IPS-18c (cell line): ENCODE measurements at regions not wholly inside any gene's neighbourhood (a gene's known extent, or its start where the extent isn't known, plus 50 kb on each side); places are given as distances from the start of the nearest gene placed in this dataset.

Source experiments
- H3K4me3 ChIP-seq: 2 replicates; pipeline ENCODE4 v1.7.0; 2013; ENCODE audit warnings: low read depth, mild to moderate bottlenecking, low read length, moderate library complexity; ENCODE audit not compliant: insufficient read depth
- H3K9me3 ChIP-seq: one replicate; pipeline ENCODE4 v1.6.1; 2013; ENCODE audit warnings: mild to moderate bottlenecking, low read length, moderate library complexity; ENCODE audit not compliant: control insufficient read depth, insufficient read depth

DNA sequence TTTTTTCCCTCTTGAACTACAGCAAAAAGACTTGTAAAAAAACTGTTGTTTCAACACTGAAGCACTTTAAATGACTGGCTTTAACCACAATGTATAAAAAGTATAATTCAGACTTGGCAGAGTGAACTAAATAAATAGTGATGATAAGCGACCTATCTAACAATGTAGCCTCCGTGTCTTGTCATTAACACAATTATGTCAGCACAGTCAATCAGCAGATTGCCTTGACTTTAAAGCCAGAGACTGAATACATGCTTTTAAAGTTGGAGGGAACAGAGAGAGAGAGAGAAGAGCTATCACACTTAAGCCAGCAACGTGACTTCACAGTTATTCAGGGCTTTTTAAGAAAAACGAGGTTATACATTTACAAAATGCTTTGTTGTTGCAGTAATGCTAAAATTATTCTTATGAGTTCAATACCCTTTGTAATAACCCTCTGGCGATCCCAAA, 378.1 kb downstream of the LMO4 start:
- Histone ChIP-seq H3K4me3 (no peak overlapping the region), H3K9me3 (no peaks in the 10 kb centered on the region)

DNA sequence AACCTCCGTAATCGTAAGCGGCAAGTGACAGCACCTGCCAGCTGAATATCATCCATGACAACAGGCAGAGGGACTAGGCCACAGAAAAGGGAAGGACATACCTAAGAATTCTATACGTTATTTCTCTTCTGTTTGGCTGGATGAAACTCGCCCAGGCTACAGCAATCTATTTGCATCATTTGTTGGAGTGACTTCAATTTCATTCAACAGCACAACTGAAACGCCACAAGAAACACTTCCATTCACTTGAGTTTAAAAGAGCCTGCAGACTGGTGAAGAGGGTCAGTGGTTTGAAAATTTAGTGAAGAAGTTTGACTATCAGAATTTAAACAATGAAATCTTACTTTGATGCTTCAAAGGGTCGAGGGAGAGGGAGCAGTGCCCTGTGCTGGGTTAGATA, 378.7 kb downstream of the LMO4 start:
- Histone ChIP-seq H3K4me3 (no peak overlapping the region), H3K9me3 (no peaks in the 10 kb centered on the region)

DNA sequence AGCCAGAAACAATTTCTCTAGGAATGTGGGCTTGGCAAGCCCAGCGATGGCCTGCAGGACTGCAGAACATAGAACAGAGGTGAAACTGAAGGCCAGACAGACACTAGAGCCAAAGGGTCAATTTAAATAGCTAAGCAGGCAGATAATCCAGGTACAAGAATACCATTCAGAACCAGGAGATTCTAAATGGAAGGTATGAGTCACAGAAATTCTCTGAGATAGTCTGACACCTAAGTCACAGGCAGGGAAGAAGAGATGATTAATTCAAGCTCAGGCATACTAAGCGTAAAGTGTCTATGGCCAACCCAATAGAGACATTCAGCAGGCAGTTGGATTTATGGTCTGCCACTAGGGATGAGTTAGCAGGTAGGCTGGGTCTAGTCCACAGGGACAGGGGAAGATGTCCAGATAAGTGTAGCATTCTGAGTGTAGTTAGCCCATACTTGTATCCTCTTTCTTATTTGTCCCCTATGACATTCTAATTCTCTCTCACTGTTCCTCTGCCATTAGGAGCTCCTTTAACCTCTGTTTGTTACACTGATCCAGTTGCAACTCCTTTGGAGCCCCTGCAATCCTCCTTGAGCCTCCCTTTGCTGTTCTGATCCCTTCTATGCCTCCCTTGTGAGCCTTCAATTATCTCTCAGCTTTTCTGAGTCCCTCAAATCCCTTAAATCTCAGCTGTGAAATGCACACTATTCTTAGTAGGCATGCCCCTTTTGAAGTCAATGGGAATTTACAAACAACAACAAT, 383.8 kb downstream of the LMO4 start:
- Histone ChIP-seq H3K9me3 (no peaks in the 10 kb centered on the region), H3K4me3 (no peak overlapping the region)

- Histone ChIP-seq H3K9me3 (no peaks in the 10 kb centered on the region), H3K4me3 (no peak overlapping the region)
These were observed 385.6 kb downstream of the LMO4 start for GRCh38 chr1:87714278-87714677.

DNA sequence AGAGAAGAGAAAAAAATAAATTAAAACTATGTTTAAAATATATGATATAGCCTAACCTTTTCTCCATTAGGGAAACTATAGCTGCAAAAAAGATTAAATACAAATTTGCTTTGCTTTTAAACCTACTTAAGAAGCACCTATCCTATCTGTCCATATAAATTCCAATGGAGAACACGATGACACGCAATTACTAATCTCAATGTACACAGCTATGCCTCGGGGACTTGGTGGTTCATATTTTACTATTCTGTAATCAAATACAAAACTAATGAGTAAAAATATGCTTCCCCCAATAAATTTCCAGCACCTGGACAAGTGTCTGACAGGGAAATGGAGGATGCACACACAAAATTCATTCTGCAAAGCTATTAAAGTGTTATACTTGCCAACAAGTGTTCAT, 386.4 kb downstream of the LMO4 start:
- no peaks in the 10 kb centered on the region for H3K9me3 ChIP-seq
- H3K4me3 ChIP-seq = no peak overlapping the region

- no peaks in the 10 kb centered on the region for H3K9me3 ChIP-seq
- H3K4me3 ChIP-seq = no peak overlapping the region
These were observed 386.8 kb downstream of the LMO4 start for GRCh38 chr1:87715471-87715870.

DNA sequence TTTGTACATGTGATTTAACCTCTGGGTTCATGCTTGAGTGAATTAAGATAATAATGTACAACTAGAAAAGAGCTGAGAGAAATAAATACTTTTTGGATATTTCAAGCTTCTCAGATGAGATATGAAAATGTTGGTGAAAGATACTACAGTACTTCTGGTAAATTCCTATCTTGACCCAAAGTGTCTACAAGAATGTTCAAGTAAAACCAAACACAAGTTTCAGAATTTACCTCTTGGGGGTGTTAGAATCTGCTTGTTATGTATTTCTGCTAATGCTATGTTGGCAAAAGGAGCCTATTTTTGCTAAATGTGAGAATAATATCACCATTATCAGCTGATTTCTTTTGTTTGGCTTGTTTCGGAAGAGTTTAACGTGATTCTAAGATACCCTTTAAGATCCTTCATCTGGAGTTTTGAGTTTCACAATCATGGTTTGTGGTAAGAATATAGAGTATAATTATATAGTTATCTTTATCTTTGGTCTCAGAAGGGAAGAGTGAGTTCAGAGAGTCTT, 388.5 kb downstream of the LMO4 start:
- Histone ChIP-seq H3K4me3 (no peak overlapping the region), H3K9me3 (no peaks in the 10 kb centered on the region)

DNA sequence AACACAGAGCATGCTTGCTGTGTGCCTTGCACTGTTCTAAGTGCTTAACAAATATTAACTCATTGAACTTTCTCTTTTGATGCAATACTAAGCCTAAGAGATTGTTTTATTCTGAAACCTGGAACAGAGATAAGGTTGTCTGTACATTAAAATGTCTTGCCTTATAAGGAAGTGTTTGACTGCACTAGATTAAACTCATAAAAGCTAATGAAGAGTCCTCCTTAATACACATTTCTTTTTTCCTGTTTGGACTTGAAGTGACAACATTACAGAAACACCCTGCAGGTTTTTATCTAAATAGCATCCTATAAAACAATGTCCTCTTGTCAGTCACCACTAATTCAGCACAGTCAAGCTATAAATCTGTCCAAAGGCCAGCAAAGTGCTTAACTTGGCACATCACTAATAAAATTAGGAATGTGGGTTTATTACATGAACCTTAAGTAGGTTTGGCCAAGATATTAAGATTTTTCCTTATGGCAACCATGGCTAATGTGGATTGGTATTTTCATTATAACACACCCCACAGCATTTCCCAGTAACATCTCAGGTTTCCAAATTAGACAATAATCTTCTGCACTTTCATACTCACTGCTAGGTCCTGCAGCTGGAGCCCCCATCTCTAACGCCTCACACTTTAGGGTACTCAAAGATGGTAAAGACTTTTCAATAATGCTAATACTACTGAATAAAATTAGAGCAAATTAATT, 389.7 kb downstream of the LMO4 start:
- H3K4me3 ChIP-seq = no peak overlapping the region
- no peaks in the 10 kb centered on the region for H3K9me3 ChIP-seq

DNA sequence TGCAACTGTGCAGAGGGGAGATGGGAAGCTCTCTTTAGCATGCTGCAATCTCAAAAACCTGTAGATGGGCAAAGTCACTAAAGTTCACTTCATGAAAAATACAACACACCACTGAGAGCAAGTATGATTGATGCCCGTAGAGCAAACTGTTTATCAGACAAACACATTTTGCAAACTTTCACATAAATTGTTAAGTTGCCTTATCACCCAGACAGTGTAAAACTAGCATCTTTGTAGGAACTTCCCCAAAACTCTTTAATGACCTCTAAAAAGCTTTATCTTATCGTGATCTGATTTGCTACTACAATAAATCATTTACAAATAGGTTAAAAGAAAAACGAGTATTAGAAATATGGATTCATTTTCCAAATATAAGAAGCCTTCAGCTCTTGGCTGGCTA, 391.0 kb downstream of the LMO4 start:
- H3K9me3 ChIP-seq = no peaks in the 10 kb centered on the region
- H3K4me3 ChIP-seq = no peak overlapping the region

DNA sequence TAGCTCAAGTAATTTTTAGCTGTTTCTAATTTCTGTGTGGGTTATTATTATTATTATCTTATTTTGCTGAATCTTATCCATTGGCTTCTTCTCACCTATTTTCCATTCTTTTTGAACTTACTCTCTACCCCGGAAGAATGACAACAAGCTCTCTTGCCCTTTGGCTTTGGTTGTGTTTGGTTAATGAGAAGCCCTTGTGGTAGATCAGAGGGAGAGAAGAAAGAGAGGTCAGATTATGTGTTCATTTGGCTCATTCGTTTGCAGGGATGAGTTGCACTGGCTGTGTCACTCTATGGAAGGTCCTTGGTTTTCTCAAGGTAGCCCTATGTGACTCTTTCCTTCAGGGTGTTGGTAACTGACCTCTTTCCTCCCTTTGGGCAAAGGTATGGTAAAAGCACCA, 391.9 kb downstream of the LMO4 start:
- Histone ChIP-seq H3K4me3 (no peak overlapping the region), H3K9me3 (no peaks in the 10 kb centered on the region)

DNA sequence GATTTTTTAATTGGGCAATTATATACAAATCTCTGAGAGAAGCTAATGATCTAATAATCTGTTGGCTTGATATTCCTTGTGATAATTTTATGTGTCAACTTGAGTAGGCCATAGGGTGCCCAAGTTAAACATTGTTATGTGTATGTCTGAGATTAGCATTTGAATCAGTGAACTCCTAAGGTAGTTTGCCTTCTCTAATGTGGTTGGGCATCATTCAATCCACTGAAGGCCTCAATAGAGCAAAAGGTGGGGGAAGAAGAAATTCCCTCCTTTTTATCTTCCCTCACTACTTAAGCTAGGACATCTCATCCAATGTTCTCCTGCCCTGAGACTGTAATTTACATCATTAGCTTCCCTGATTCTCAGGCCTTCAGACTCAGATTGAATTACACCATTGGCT, 394.5 kb downstream of the LMO4 start:
- H3K4me3 ChIP-seq = no peak overlapping the region
- no peaks in the 10 kb centered on the region for H3K9me3 ChIP-seq

GRCh38 chr1:87728169-87728568, 399.5 kb downstream of the LMO4 start:
- H3K9me3 ChIP-seq = no peaks in the 10 kb centered on the region
- H3K4me3 ChIP-seq = no peak overlapping the region

GRCh38 chr1:87730274-87731216, 401.9 kb downstream of the LMO4 start:
- H3K4me3 ChIP-seq = no peak overlapping the region
- H3K9me3 ChIP-seq = no peaks in the 10 kb centered on the region

DNA sequence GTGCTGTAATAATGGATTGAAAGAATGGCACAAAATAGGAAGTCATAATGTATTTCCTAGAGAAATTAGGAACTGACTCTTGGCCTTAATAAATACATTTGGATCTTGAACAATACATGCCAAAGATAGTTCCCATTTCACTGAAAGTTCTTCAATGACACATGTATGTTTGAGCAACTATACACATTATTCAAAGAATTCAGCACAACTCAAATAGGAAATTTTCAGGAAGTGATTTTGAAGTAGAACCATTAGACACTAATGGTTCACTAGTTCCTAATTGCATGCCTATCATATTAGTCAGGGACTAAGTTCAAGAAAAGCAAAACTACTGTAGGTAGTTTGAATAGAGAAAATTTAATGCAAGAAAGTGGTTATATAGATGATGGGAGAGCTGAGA, 404.7 kb downstream of the LMO4 start:
- Histone ChIP-seq H3K4me3 (no peak overlapping the region), H3K9me3 (no peaks in the 10 kb centered on the region)

GRCh38 chr1:87735750-87736149, 407.1 kb downstream of the LMO4 start:
- no peaks in the 10 kb centered on the region for H3K9me3 ChIP-seq
- H3K4me3 ChIP-seq = no peak overlapping the region

- Histone ChIP-seq H3K9me3 (no peaks in the 10 kb centered on the region), H3K4me3 (no peak overlapping the region)
These were observed 410.5 kb downstream of the LMO4 start for GRCh38 chr1:87739141-87739540.

GRCh38 chr1:87739704-87740103, 411.0 kb downstream of the LMO4 start:
- no peaks in the 10 kb centered on the region for H3K9me3 ChIP-seq
- H3K4me3 ChIP-seq = no peak overlapping the region
